ENCODE measurements at regions not wholly inside any gene's neighbourhood (a gene's known extent, or its start where the extent isn't known, plus 50 kb on each side); places are given as distances from the start of the nearest gene placed in this dataset.
A peak's percentile ranks its signal among the peaks of the same experiment; 100 is the strongest.
"Not testable (repeated sequence)": the region's sequence is repeated elsewhere in the genome, so short reads cannot be mapped to it uniquely, and the experiment has no call there.

- ATAC-seq (no peak), DNase-seq (no peak)
- H3K27me3 ChIP-seq: no peaks in the 10 kb centered on the region
- no peak overlapping the region for H3K4me3 ChIP-seq
- intact Hi-C loops (cut with DNase I; ENCODE audit: low total_unique reads): no loop called here
- H3K36me3 ChIP-seq: no peaks in the 10 kb centered on the region
- H3K9me3 ChIP-seq: no peaks in the 10 kb centered on the region
- H3K27ac ChIP-seq: peak overlapping the region in 1 of 4 donors; percentile 26
- H3K4me1 ChIP-seq: peaks cover 9 to 16% of the 10 kb centered on the region in 2 donors
- TF ChIP-seq, protein P1, sequence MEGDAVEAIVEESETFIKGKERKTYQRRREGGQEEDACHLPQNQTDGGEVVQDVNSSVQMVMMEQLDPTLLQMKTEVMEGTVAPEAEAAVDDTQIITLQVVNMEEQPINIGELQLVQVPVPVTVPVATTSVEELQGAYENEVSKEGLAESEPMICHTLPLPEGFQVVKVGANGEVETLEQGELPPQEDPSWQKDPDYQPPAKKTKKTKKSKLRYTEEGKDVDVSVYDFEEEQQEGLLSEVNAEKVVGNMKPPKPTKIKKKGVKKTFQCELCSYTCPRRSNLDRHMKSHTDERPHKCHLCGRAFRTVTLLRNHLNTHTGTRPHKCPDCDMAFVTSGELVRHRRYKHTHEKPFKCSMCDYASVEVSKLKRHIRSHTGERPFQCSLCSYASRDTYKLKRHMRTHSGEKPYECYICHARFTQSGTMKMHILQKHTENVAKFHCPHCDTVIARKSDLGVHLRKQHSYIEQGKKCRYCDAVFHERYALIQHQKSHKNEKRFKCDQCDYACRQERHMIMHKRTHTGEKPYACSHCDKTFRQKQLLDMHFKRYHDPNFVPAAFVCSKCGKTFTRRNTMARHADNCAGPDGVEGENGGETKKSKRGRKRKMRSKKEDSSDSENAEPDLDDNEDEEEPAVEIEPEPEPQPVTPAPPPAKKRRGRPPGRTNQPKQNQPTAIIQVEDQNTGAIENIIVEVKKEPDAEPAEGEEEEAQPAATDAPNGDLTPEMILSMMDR (IDR thresholded peaks at IDR 0.05 in 4 of 5, conservative IDR thresholded peaks at IDR 0.05 in 1 of 5): no peak
- no peak for TF ChIP-seq POLR2A (IDR thresholded peaks at IDR 0.05)
- in situ Hi-C loops (cut with MboI; ENCODE audit: low sequenced_read_pairs in 4 of 4): no loop called here
Measured at GRCh38 chr6:163751032-163751525, 336.6 kb downstream of the QKI start.

DNA sequence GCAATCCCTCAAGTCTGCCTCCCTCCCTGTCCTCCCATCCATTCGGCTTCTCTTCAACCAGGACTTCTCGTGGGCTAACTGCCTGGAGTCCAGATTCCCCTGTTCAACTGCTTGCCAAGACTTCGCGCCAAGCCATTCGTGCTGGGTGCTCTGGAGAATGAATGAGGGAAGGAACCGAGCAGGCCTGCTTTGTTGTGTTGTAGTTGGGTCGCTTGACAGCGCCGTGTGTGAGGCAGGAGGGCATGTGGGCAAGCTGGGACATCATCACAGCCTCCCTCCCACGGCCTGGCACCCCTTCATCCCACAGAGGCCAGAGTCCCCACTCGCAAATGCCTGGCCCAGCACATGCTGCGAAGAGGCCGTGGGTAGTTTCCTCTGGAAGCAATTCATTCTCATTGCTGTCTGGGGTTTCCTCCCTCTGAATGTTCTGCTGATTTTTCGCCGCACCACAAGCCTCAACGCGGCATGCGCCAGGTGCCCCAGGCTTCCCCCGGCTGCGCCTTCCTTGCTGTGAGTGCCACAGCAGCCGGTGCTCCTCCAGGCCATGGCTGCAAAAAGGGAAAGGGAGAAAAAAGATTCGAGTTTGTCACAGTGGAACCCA is 336.0 kb downstream of the QKI start:
- DNase-seq: no peak

GRCh38 chr6:163748886-163749285 is 334.4 kb downstream of the QKI start:
- Histone ChIP-seq H3K4me3 (no peak overlapping the region), H3K27ac (no peak overlapping the region), H3K4me1 (peaks cover 11 to 19% of the 10 kb centered on the region in 2 donors), H3K9me3 (no peaks in the 10 kb centered on the region), H3K36me3 (no peaks in the 10 kb centered on the region), H3K27me3 (no peaks in the 10 kb centered on the region)
- DNase-seq (no peak), ATAC-seq (no peak)
- in situ Hi-C loops (cut with MboI; ENCODE audit: low sequenced_read_pairs in 4 of 4) (no loop called here), intact Hi-C loops (cut with DNase I; ENCODE audit: low total_unique reads) (no loop called here)
- no peak for TF ChIP-seq POLR2A (IDR thresholded peaks at IDR 0.05)
- TF ChIP-seq, protein P1 (IDR thresholded peaks at IDR 0.05 in 4 of 5, conservative IDR thresholded peaks at IDR 0.05 in 1 of 5): no peak

More for the DNA sequence above, 336.0 kb downstream of the QKI start:
- in situ Hi-C loops (cut with MboI; ENCODE audit: low sequenced_read_pairs in 4 of 4) (no loop called here), intact Hi-C loops (cut with DNase I; ENCODE audit: low total_unique reads) (no loop called here)
- no peaks in the 10 kb centered on the region for H3K36me3 ChIP-seq
- H3K27ac ChIP-seq: peak overlapping the region in 1 of 4 donors; percentile 26
- ATAC-seq: no peak
- no peaks in the 10 kb centered on the region for H3K27me3 ChIP-seq
- H3K4me1 ChIP-seq: peaks cover 9 to 17% of the 10 kb centered on the region in 2 donors
- H3K4me3 ChIP-seq: no peak overlapping the region
- no peak for TF ChIP-seq POLR2A (IDR thresholded peaks at IDR 0.05)
- TF ChIP-seq, protein P1 (IDR thresholded peaks at IDR 0.05 in 4 of 5, conservative IDR thresholded peaks at IDR 0.05 in 1 of 5): no peak
- no peaks in the 10 kb centered on the region for H3K9me3 ChIP-seq

DNA sequence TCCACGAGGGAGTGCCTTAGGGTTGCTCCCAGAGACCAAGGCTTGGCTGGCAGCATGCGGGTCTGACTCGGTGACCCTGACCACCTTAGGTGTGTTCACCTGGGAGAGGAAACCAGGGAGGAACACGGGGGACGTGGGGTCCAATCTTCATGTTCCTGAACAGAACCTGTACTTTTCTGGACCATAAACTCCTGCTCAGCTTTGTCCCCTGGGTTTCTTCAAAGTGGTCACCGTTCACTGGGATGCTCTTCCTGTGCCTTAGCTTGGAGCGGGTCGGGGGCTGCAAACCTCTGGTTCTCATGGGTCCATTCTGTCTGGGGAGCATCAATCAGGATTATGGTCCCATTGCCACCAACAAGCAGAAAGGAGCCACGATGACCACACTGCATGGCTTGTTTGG is 333.5 kb downstream of the QKI start:
- Histone ChIP-seq H3K27me3 (no peaks in the 10 kb centered on the region), H3K4me1 (peaks cover 11 to 19% of the 10 kb centered on the region in 2 donors), H3K27ac (no peak overlapping the region), H3K9me3 (no peaks in the 10 kb centered on the region), H3K4me3 (no peak overlapping the region), H3K36me3 (no peaks in the 10 kb centered on the region)
- TF ChIP-seq, protein P1 (IDR thresholded peaks at IDR 0.05 in 4 of 5, conservative IDR thresholded peaks at IDR 0.05 in 1 of 5): no peak
- no peak for TF ChIP-seq POLR2A (IDR thresholded peaks at IDR 0.05)
- ATAC-seq (no peak), DNase-seq (no peak)
- in situ Hi-C loops (cut with MboI; ENCODE audit: low sequenced_read_pairs in 4 of 4): no loop called here
- intact Hi-C loops (cut with DNase I; ENCODE audit: low total_unique reads): no loop called here

GRCh38 chr6:163747058-163747457 is 332.5 kb downstream of the QKI start:
- intact Hi-C loops (cut with DNase I; ENCODE audit: low total_unique reads); H3K9me3 ChIP-seq; DNase-seq; H3K36me3 ChIP-seq; ATAC-seq; in situ Hi-C loops (cut with MboI; ENCODE audit: low sequenced_read_pairs in 4 of 4); H3K27me3 ChIP-seq; H3K4me3 ChIP-seq: not testable (repeated sequence)
- H3K27ac ChIP-seq: peak overlapping the region in 1 of 4 donors; percentile 46
- peaks cover 11 to 19% of the 10 kb centered on the region in 2 donors for H3K4me1 ChIP-seq

Measured in gastrocnemius medialis (tissue), 4 donors.